ENCODE measurements at regions not wholly inside any gene's neighbourhood (a gene's known extent, or its start where the extent isn't known, plus 50 kb on each side); places are given as distances from the start of the nearest gene placed in this dataset.

DNA sequence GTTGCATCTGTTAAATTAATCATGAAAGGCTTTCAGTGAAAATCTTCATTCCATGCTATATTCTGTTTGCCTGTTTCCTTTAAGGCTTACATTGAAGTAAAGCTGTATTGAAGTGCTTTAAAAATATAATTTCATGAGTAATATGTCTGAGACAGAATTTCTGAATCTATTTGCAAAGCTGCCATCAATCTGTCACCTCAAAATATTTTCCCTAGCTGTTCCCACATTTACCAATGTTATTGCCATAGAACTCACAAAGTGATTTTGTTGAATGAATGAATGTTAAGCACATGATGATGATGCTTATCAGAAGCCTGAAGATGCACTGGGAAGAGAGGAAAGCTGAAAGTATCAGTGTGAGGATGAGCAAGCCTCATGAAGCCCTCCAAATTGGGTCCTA, 115.8 kb downstream of the NHLRC3 start:
- Histone ChIP-seq H3K9me3 (ENCODE audit: control insufficient read depth in 2 of 2, insufficient read depth in 1 of 2, low read depth in 1 of 2, low read length in 1 of 2) (no peaks in the 10 kb centered on the region), H3K27ac (ENCODE audit: low read depth in 2 of 2, low read length in 1 of 2) (no peak overlapping the region), H3K4me3 (ENCODE audit: low read depth in 1 of 2, low read length in 2 of 2) (no peak overlapping the region), H3K4me1 (ENCODE audit: control insufficient read depth in 2 of 2, insufficient read depth in 2 of 2, low read length in 1 of 2) (no peaks in the 10 kb centered on the region), H3K36me3 (ENCODE audit: control insufficient read depth in 2 of 2, insufficient read depth in 2 of 2, low read length in 1 of 2) (no peaks in the 10 kb centered on the region), H3K27me3 (ENCODE audit: control insufficient read depth in 1 of 2, insufficient read depth in 2 of 2, low read length in 2 of 2) (no peaks in the 10 kb centered on the region)

DNA sequence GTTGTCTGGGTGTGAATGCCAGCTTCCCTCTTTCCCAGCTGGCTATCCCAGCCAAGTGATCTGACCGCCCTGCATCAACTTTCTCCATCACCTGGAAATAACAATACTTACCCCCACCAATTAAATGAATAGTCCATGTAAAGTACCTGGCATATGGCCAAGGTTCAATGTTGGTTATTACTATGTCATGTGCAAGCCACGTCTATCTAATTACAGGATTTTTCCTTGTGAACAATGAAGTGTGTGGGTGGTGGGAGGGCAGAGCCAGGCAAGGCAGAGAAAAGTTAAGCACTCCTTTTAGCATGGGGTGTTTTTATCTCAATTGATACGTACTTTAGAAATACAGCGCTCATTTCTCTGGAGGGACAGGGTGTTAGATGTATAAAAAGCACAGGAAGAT, 121.1 kb downstream of the NHLRC3 start:
- Histone ChIP-seq H3K9me3 (ENCODE audit: control insufficient read depth in 2 of 2, insufficient read depth in 1 of 2, low read depth in 1 of 2, low read length in 1 of 2) (no peaks in the 10 kb centered on the region), H3K27me3 (ENCODE audit: control insufficient read depth in 1 of 2, insufficient read depth in 2 of 2, low read length in 2 of 2) (no peaks in the 10 kb centered on the region), H3K27ac (ENCODE audit: low read depth in 2 of 2, low read length in 1 of 2) (no peak overlapping the region), H3K4me1 (ENCODE audit: control insufficient read depth in 2 of 2, insufficient read depth in 2 of 2, low read length in 1 of 2) (no peaks in the 10 kb centered on the region), H3K36me3 (ENCODE audit: control insufficient read depth in 2 of 2, insufficient read depth in 2 of 2, low read length in 1 of 2) (no peaks in the 10 kb centered on the region), H3K4me3 (ENCODE audit: low read depth in 1 of 2, low read length in 2 of 2) (no peak overlapping the region)
- WGBS, 2 donors: 27 to 28% methylated on average over 4 of the region's 4 CpGs

DNA sequence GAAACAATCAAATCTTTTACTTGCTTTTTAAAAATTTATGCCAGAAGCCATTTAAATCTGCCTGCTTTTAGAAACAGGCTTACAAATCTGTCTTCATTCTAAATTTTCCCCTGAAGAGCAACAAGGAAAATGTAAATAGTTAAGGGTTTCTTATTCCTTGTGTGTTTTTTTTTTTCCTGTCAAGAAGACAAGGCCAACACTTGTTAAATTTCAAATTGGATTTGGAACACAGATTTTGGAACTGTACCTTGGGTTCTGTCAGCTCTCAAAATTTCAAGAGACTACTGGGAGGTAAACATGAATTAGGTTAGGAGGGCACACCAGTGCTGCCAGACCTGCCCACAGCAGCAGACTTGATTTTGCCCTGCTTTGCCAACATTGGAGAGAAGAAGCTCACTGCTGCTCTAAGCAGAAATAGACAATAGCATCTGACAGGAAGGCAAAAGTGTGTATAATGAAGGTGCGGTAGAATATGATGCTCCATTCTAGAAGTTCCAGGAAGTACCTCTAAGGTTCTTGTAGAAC, 121.7 kb downstream of the NHLRC3 start:
- H3K27ac ChIP-seq (ENCODE audit: low read depth in 2 of 2, low read length in 1 of 2): no peak overlapping the region
- H3K4me3 ChIP-seq (ENCODE audit: low read depth in 1 of 2, low read length in 2 of 2): no peak overlapping the region
- WGBS, 2 donors: 70 to 79% methylated on average over 1 of the region's 1 CpG
- no peaks in the 10 kb centered on the region for H3K36me3 ChIP-seq (ENCODE audit: control insufficient read depth in 2 of 2, insufficient read depth in 2 of 2, low read length in 1 of 2)
- no peaks in the 10 kb centered on the region for H3K9me3 ChIP-seq (ENCODE audit: control insufficient read depth in 2 of 2, insufficient read depth in 1 of 2, low read depth in 1 of 2, low read length in 1 of 2)
- H3K4me1 ChIP-seq (ENCODE audit: control insufficient read depth in 2 of 2, insufficient read depth in 2 of 2, low read length in 1 of 2): no peaks in the 10 kb centered on the region
- no peaks in the 10 kb centered on the region for H3K27me3 ChIP-seq (ENCODE audit: control insufficient read depth in 1 of 2, insufficient read depth in 2 of 2, low read length in 2 of 2)

- Histone ChIP-seq H3K27ac (ENCODE audit: low read depth in 2 of 2, low read length in 1 of 2) (no peak overlapping the region), H3K4me1 (ENCODE audit: control insufficient read depth in 2 of 2, insufficient read depth in 2 of 2, low read length in 1 of 2) (no peaks in the 10 kb centered on the region), H3K9me3 (ENCODE audit: control insufficient read depth in 2 of 2, insufficient read depth in 1 of 2, low read depth in 1 of 2, low read length in 1 of 2) (no peaks in the 10 kb centered on the region), H3K4me3 (ENCODE audit: low read depth in 1 of 2, low read length in 2 of 2) (no peak overlapping the region), H3K36me3 (ENCODE audit: control insufficient read depth in 2 of 2, insufficient read depth in 2 of 2, low read length in 1 of 2) (no peaks in the 10 kb centered on the region), H3K27me3 (ENCODE audit: control insufficient read depth in 1 of 2, insufficient read depth in 2 of 2, low read length in 2 of 2) (no peaks in the 10 kb centered on the region)
- 53 to 60% methylated on average over 3 of the region's 3 CpGs for WGBS, 2 donors
Observed at GRCh38 chr13:39167018-39167417, 128.8 kb downstream of the NHLRC3 start.

DNA sequence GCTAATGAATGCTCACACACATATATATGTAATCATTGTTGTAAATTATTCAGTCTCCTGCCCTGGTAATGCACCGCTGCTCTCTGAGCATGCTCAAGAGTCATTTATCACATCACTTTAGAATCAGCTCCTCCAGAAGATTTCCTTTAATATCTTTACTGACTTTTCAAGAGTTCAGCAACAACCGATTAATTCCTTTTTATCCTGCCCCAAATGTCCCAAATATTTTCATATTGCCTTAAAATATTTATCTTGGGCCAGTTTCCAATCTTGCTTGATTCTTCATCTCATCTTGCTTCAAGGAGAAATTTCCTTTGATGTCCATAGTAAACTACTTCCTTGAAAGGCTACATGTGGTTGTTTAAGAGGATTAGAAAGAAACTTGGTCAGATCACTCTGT, 132.5 kb downstream of the NHLRC3 start:
- Histone ChIP-seq H3K4me1 (ENCODE audit: control insufficient read depth in 2 of 2, insufficient read depth in 2 of 2, low read length in 1 of 2) (no peaks in the 10 kb centered on the region), H3K27me3 (ENCODE audit: control insufficient read depth in 1 of 2, insufficient read depth in 2 of 2, low read length in 2 of 2) (no peaks in the 10 kb centered on the region), H3K9me3 (ENCODE audit: control insufficient read depth in 2 of 2, insufficient read depth in 1 of 2, low read depth in 1 of 2, low read length in 1 of 2) (no peaks in the 10 kb centered on the region), H3K36me3 (ENCODE audit: control insufficient read depth in 2 of 2, insufficient read depth in 2 of 2, low read length in 1 of 2) (no peaks in the 10 kb centered on the region), H3K4me3 (ENCODE audit: low read depth in 1 of 2, low read length in 2 of 2) (no peak overlapping the region), H3K27ac (ENCODE audit: low read depth in 2 of 2, low read length in 1 of 2) (no peak overlapping the region)
- WGBS, 2 donors: 38 to 62% methylated on average over 2 of the region's 2 CpGs

GRCh38 chr13:39185326-39185725, 147.1 kb downstream of the NHLRC3 start:
- WGBS, 2 donors: 41 to 69% methylated on average over 3 of the region's 3 CpGs
- Histone ChIP-seq H3K9me3 (ENCODE audit: control insufficient read depth in 2 of 2, insufficient read depth in 1 of 2, low read depth in 1 of 2, low read length in 1 of 2) (no peaks in the 10 kb centered on the region), H3K36me3 (ENCODE audit: control insufficient read depth in 2 of 2, insufficient read depth in 2 of 2, low read length in 1 of 2) (no peaks in the 10 kb centered on the region), H3K27ac (ENCODE audit: low read depth in 2 of 2, low read length in 1 of 2) (peak overlapping the region; percentile 31 to 47), H3K4me1 (ENCODE audit: control insufficient read depth in 2 of 2, insufficient read depth in 2 of 2, low read length in 1 of 2) (no peaks in the 10 kb centered on the region), H3K4me3 (ENCODE audit: low read depth in 1 of 2, low read length in 2 of 2) (no peak overlapping the region), H3K27me3 (ENCODE audit: control insufficient read depth in 1 of 2, insufficient read depth in 2 of 2, low read length in 2 of 2) (no peaks in the 10 kb centered on the region)

DNA sequence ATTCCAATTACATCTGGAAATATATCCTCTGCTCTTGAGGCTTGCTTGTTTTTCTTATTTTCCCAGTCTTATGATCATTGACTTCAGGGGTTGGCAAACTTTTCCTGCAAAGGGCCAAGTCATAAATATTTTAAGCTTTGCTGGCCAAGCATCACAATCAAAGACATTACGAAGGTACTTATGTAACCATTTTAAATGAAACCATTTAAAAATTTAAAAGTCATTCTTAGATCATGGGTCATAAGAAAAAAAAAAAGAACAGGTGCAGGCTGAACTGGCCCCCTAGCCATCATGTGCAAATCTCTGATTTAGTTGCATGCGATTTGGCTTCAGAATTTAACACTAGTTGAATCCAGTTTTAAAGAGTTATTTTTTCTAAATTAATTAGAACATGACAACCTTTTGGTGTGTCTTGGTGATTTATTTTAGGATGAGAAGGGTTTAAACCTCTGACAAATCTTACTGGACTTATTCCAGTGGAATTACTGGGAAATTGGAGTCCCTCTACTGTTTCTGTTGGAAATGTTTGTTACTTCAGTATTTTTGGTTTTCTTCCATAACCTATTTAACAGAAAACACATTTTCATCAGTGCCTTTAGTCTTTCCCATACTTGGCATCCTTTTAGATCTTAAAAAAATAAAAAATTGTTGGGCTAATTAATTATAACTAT, 148.1 kb downstream of the NHLRC3 start:
- H3K36me3 ChIP-seq (ENCODE audit: control insufficient read depth in 2 of 2, insufficient read depth in 2 of 2, low read length in 1 of 2): no peaks in the 10 kb centered on the region
- H3K27me3 ChIP-seq (ENCODE audit: control insufficient read depth in 1 of 2, insufficient read depth in 2 of 2, low read length in 2 of 2): no peaks in the 10 kb centered on the region
- H3K4me3 ChIP-seq (ENCODE audit: low read depth in 1 of 2, low read length in 2 of 2): no peak overlapping the region
- WGBS, 2 donors: 25 to 42% methylated on average over 2 of the region's 2 CpGs
- H3K9me3 ChIP-seq (ENCODE audit: control insufficient read depth in 2 of 2, insufficient read depth in 1 of 2, low read depth in 1 of 2, low read length in 1 of 2): no peaks in the 10 kb centered on the region
- no peaks in the 10 kb centered on the region for H3K4me1 ChIP-seq (ENCODE audit: control insufficient read depth in 2 of 2, insufficient read depth in 2 of 2, low read length in 1 of 2)
- no peak overlapping the region for H3K27ac ChIP-seq (ENCODE audit: low read depth in 2 of 2, low read length in 1 of 2)

DNA sequence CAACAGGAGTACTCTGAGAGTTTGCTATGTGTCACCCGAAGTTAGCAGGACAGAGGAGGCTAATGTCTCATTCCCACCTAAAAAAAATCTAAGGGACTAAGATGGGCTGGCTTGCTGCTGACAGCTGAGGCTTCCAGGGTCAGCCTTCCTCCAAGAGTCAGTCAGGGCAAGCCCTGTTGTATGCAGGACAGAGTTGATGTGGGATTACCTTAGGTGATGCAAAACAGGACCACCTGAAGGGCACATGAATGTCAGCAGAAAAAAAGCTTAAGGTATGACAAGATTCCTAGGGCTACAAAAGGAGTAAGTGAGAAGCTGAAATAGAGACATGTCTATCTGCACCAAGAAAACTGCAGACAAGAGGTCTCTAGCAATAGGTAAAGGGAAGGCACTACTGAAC, 151.5 kb downstream of the NHLRC3 start:
- Histone ChIP-seq H3K27me3 (ENCODE audit: control insufficient read depth in 1 of 2, insufficient read depth in 2 of 2, low read length in 2 of 2) (no peaks in the 10 kb centered on the region), H3K36me3 (ENCODE audit: control insufficient read depth in 2 of 2, insufficient read depth in 2 of 2, low read length in 1 of 2) (no peaks in the 10 kb centered on the region), H3K4me3 (ENCODE audit: low read depth in 1 of 2, low read length in 2 of 2) (no peak overlapping the region), H3K27ac (ENCODE audit: low read depth in 2 of 2, low read length in 1 of 2) (no peak overlapping the region), H3K9me3 (ENCODE audit: control insufficient read depth in 2 of 2, insufficient read depth in 1 of 2, low read depth in 1 of 2, low read length in 1 of 2) (no peaks in the 10 kb centered on the region), H3K4me1 (ENCODE audit: control insufficient read depth in 2 of 2, insufficient read depth in 2 of 2, low read length in 1 of 2) (no peaks in the 10 kb centered on the region)
- 81 to 83% methylated on average over 1 of the region's 1 CpG for WGBS, 2 donors

DNA sequence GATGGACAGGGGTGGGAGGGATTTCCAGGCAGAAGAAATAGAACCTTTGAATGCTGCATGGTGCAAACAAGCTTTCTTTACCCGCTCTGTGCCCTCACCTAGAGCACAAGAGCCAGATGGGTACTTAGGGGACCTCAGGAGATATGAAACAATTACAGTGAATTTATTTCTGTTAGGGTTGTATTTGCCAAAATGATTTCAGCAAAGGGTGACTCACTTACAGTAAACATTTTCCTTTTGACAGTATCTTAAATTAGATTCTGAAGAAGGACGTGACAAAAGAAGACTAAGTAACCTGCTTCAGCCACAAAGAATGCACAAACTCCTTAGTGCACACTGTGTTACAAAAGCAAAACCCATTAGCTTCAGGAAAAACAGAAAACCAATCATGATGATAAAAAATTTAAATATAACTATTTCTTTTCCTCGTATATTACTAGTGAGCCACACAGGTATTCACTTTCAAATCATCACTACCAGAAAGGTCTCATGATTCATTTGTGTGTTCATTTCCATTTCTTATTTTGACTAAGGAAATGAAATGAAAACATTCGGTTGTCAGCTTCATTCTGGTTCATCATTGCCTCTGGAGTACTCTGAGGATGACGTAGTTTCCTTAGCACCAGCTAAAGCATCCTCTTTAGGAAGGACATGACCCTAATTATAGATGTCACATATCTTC, 158.8 kb downstream of the NHLRC3 start:
- Histone ChIP-seq H3K27me3 (ENCODE audit: control insufficient read depth in 1 of 2, insufficient read depth in 2 of 2, low read length in 2 of 2) (no peaks in the 10 kb centered on the region), H3K27ac (ENCODE audit: low read depth in 2 of 2, low read length in 1 of 2) (no peak overlapping the region), H3K36me3 (ENCODE audit: control insufficient read depth in 2 of 2, insufficient read depth in 2 of 2, low read length in 1 of 2) (no peaks in the 10 kb centered on the region), H3K4me3 (ENCODE audit: low read depth in 1 of 2, low read length in 2 of 2) (no peak overlapping the region), H3K9me3 (ENCODE audit: control insufficient read depth in 2 of 2, insufficient read depth in 1 of 2, low read depth in 1 of 2, low read length in 1 of 2) (no peaks in the 10 kb centered on the region), H3K4me1 (ENCODE audit: control insufficient read depth in 2 of 2, insufficient read depth in 2 of 2, low read length in 1 of 2) (no peaks in the 10 kb centered on the region)
- 37 to 47% methylated on average over 5 of the region's 5 CpGs for WGBS, 2 donors

- Histone ChIP-seq H3K9me3 (ENCODE audit: control insufficient read depth in 2 of 2, insufficient read depth in 1 of 2, low read depth in 1 of 2, low read length in 1 of 2) (no peaks in the 10 kb centered on the region), H3K4me1 (ENCODE audit: control insufficient read depth in 2 of 2, insufficient read depth in 2 of 2, low read length in 1 of 2) (no peaks in the 10 kb centered on the region), H3K36me3 (ENCODE audit: control insufficient read depth in 2 of 2, insufficient read depth in 2 of 2, low read length in 1 of 2) (no peaks in the 10 kb centered on the region), H3K27me3 (ENCODE audit: control insufficient read depth in 1 of 2, insufficient read depth in 2 of 2, low read length in 2 of 2) (no peaks in the 10 kb centered on the region), H3K4me3 (ENCODE audit: low read depth in 1 of 2, low read length in 2 of 2) (no peak overlapping the region), H3K27ac (ENCODE audit: low read depth in 2 of 2, low read length in 1 of 2) (no peak overlapping the region)
Observed at GRCh38 chr13:39197647-39198007, 159.4 kb downstream of the NHLRC3 start.

Data from esophagus (tissue), 2 donors.